Activated CD8-positive, alpha-beta memory T cell treated with anti-CD3 and anti-CD28 coated beads, Interleukin-2, amount 10 ng/mL, durations not matched to agents 7 days and 5 days (primary cell): ENCODE measurements at regions not wholly inside any gene's neighbourhood (a gene's known extent, or its start where the extent isn't known, plus 50 kb on each side); places are given as distances from the start of the nearest gene placed in this dataset.

Experiments
- ATAC-seq: fragments of 150-1000 bp; cut with Tn5 transposase; one replicate; pipeline ENCODE4 v1.10.0; 2021; ENCODE audit warnings: moderate library complexity
- CTCF ChIA-PET: fragments of 350-600 bp; sonication (Branson Sonifier 250); formaldehyde crosslinking; loops from one replicate; lab custom pipeline; 2021; ENCODE audit warnings: antibody characterized with exemption; lab: Charles Lee
- DNase-seq: peaks from one replicate; pipeline ENCODE4 v3.0.0-alpha.2; 2020
- H3K27ac Mint-ChIP-seq: one replicate; pipeline ENCODE4 v1.8.0; 2021; ENCODE audit warnings: mild to moderate bottlenecking, mixed read lengths
- H3K27me3 Mint-ChIP-seq: one replicate; pipeline ENCODE4 v1.8.0; 2021; ENCODE audit warnings: mixed read lengths
- H3K36me3 Mint-ChIP-seq: one replicate; pipeline ENCODE4 v1.8.0; 2021; ENCODE audit warnings: mild to moderate bottlenecking, mixed read lengths
- H3K4me1 Mint-ChIP-seq: one replicate; pipeline ENCODE4 v1.8.0; 2021; ENCODE audit warnings: mixed read lengths
- H3K4me3 Mint-ChIP-seq: one replicate; pipeline ENCODE4 v1.8.0; 2021; ENCODE audit warnings: mild to moderate bottlenecking, moderate library complexity, mixed read lengths
- H3K9me3 Mint-ChIP-seq: one replicate; pipeline ENCODE4 v1.8.0; 2022; ENCODE audit warnings: low read depth, mixed read lengths

GRCh38 chr5:31137676-31138075 is 55.8 kb upstream of the CDH6 start:
- Mint-ChIP-seq H3K4me3 (no peak overlapping the region), H3K27ac (no peak overlapping the region), H3K9me3 (no peaks in the 10 kb centered on the region), H3K4me1 (no peaks in the 10 kb centered on the region), H3K27me3 (no peaks in the 10 kb centered on the region), H3K36me3 (no peaks in the 10 kb centered on the region)
- no peak for DNase-seq
- CTCF ChIA-PET = no interaction called here
- no peak for ATAC-seq

GRCh38 chr5:31135542-31135941 is 57.9 kb upstream of the CDH6 start:
- Mint-ChIP-seq H3K36me3 (no peaks in the 10 kb centered on the region), H3K4me3 (no peak overlapping the region), H3K27me3 (no peaks in the 10 kb centered on the region), H3K9me3 (no peaks in the 10 kb centered on the region), H3K27ac (no peak overlapping the region), H3K4me1 (no peaks in the 10 kb centered on the region)
- ATAC-seq (no peak), DNase-seq (no peak)
- CTCF ChIA-PET = no interaction called here

GRCh38 chr5:31133488-31133887 is 60.0 kb upstream of the CDH6 start:
- CTCF ChIA-PET = no interaction called here
- no peak for DNase-seq
- Mint-ChIP-seq H3K4me3 (no peak overlapping the region), H3K36me3 (no peaks in the 10 kb centered on the region), H3K4me1 (no peaks in the 10 kb centered on the region), H3K9me3 (no peaks in the 10 kb centered on the region), H3K27me3 (no peaks in the 10 kb centered on the region), H3K27ac (no peak overlapping the region)
- ATAC-seq = no peak

GRCh38 chr5:31131381-31131891 is 62.0 kb upstream of the CDH6 start:
- Mint-ChIP-seq H3K27me3 (no peaks in the 10 kb centered on the region), H3K36me3 (no peaks in the 10 kb centered on the region), H3K27ac (no peak overlapping the region), H3K9me3 (peaks cover 5% of the 10 kb centered on the region), H3K4me1 (no peaks in the 10 kb centered on the region), H3K4me3 (no peak overlapping the region)
- DNase-seq (no peak), ATAC-seq (no peak)
- CTCF ChIA-PET = no interaction called here

- Mint-ChIP-seq H3K4me3 (no peak overlapping the region), H3K9me3 (peaks cover 7% of the 10 kb centered on the region), H3K27ac (no peak overlapping the region), H3K36me3 (no peaks in the 10 kb centered on the region), H3K27me3 (no peaks in the 10 kb centered on the region), H3K4me1 (no peaks in the 10 kb centered on the region)
- no peak for DNase-seq
- CTCF ChIA-PET = no interaction called here
- no peak for ATAC-seq
Observed at GRCh38 chr5:31130676-31131075, 62.8 kb upstream of the CDH6 start.

GRCh38 chr5:31124651-31125305 is 68.7 kb upstream of the CDH6 start:
- CTCF ChIA-PET = no interaction called here
- DNase-seq (no peak), ATAC-seq (no peak)
- no peaks in the 10 kb centered on the region for H3K27me3 Mint-ChIP-seq
- H3K36me3 Mint-ChIP-seq = no peaks in the 10 kb centered on the region
- H3K9me3 Mint-ChIP-seq = peaks cover 15% of the 10 kb centered on the region
- no peaks in the 10 kb centered on the region for H3K4me1 Mint-ChIP-seq
- no peak overlapping the region for H3K27ac Mint-ChIP-seq
- H3K4me3 Mint-ChIP-seq = no peak overlapping the region

GRCh38 chr5:31124026-31124425 is 69.5 kb upstream of the CDH6 start:
- Mint-ChIP-seq H3K27ac (no peak overlapping the region), H3K4me1 (no peaks in the 10 kb centered on the region), H3K4me3 (no peak overlapping the region), H3K9me3 (peaks cover 15% of the 10 kb centered on the region), H3K36me3 (no peaks in the 10 kb centered on the region), H3K27me3 (no peaks in the 10 kb centered on the region)
- DNase-seq (no peak), ATAC-seq (no peak)
- CTCF ChIA-PET = no interaction called here

- Mint-ChIP-seq H3K4me1 (no peaks in the 10 kb centered on the region), H3K36me3 (no peaks in the 10 kb centered on the region), H3K4me3 (no peak overlapping the region), H3K27ac (no peak overlapping the region), H3K27me3 (no peaks in the 10 kb centered on the region), H3K9me3 (peaks cover 16% of the 10 kb centered on the region)
- DNase-seq = no peak
- CTCF ChIA-PET = no interaction called here
- ATAC-seq = no peak
Observed at GRCh38 chr5:31122998-31123951, 70.2 kb upstream of the CDH6 start.

GRCh38 chr5:31121224-31121623 is 72.3 kb upstream of the CDH6 start:
- no peak overlapping the region for H3K4me3 Mint-ChIP-seq
- H3K27me3 Mint-ChIP-seq = no peaks in the 10 kb centered on the region
- peaks cover 12% of the 10 kb centered on the region for H3K9me3 Mint-ChIP-seq
- DNase-seq (no peak), ATAC-seq (no peak)
- no peak overlapping the region for H3K27ac Mint-ChIP-seq
- H3K36me3 Mint-ChIP-seq = no peaks in the 10 kb centered on the region
- CTCF ChIA-PET = interaction anchor here (0.5 kb wide), 1 partner anchor 207 kb away, joined by 3 read pairs; no protein-coding TSS in a partner anchor
- no peaks in the 10 kb centered on the region for H3K4me1 Mint-ChIP-seq

GRCh38 chr5:31120642-31120948 is 72.9 kb upstream of the CDH6 start:
- peaks cover 9% of the 10 kb centered on the region for H3K9me3 Mint-ChIP-seq
- H3K36me3 Mint-ChIP-seq = no peaks in the 10 kb centered on the region
- no peaks in the 10 kb centered on the region for H3K4me1 Mint-ChIP-seq
- no peaks in the 10 kb centered on the region for H3K27me3 Mint-ChIP-seq
- CTCF ChIA-PET = no interaction called here
- DNase-seq (no peak), ATAC-seq (no peak)
- no peak overlapping the region for H3K27ac Mint-ChIP-seq
- H3K4me3 Mint-ChIP-seq = no peak overlapping the region

GRCh38 chr5:31119938-31120641 is 73.4 kb upstream of the CDH6 start:
- no peak overlapping the region for H3K27ac Mint-ChIP-seq
- H3K27me3 Mint-ChIP-seq = no peaks in the 10 kb centered on the region
- ATAC-seq = no peak
- no peaks in the 10 kb centered on the region for H3K4me1 Mint-ChIP-seq
- DNase-seq = no peak
- CTCF ChIA-PET = no interaction called here
- H3K9me3 Mint-ChIP-seq = peaks cover 9% of the 10 kb centered on the region
- H3K4me3 Mint-ChIP-seq = no peak overlapping the region
- no peaks in the 10 kb centered on the region for H3K36me3 Mint-ChIP-seq

- Mint-ChIP-seq H3K27ac (no peak overlapping the region), H3K27me3 (no peaks in the 10 kb centered on the region), H3K9me3 (peaks cover 5% of the 10 kb centered on the region), H3K4me3 (no peak overlapping the region), H3K4me1 (no peaks in the 10 kb centered on the region), H3K36me3 (no peaks in the 10 kb centered on the region)
- DNase-seq (no peak), ATAC-seq (no peak)
- CTCF ChIA-PET = no interaction called here
Observed at GRCh38 chr5:31116466-31117031, 76.9 kb upstream of the CDH6 start.

- DNase-seq (no peak), ATAC-seq (no peak)
- peaks cover 5% of the 10 kb centered on the region for H3K9me3 Mint-ChIP-seq
- no peaks in the 10 kb centered on the region for H3K36me3 Mint-ChIP-seq
- CTCF ChIA-PET = no interaction called here
- no peak overlapping the region for H3K27ac Mint-ChIP-seq
- H3K4me3 Mint-ChIP-seq = no peak overlapping the region
- no peaks in the 10 kb centered on the region for H3K27me3 Mint-ChIP-seq
- H3K4me1 Mint-ChIP-seq = no peaks in the 10 kb centered on the region
Observed at GRCh38 chr5:31114817-31115216, 78.7 kb upstream of the CDH6 start.
